ENCODE measurements at regions not wholly inside any gene's neighbourhood (a gene's known extent, or its start where the extent isn't known, plus 50 kb on each side); places are given as distances from the start of the nearest gene placed in this dataset.

DNA sequence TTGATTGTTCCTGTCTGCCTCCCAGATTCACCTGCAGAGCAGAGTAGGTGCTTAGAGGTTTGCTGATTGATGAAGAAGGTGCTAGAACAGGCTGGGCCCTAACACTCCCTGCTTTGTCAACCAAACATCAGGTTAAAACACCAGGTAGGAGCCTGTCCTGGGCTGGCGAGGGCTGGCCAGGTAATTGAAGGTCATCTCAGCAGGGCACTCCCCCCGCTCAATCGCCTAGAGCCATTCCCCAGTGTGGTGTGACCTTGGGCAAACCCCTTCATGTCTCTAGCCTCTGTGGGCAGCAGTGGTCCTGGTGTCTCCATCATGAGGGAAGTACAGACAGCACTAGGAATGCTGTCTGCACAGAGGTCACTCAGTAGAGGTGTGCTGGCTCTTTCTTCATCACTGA is 88.3 kb downstream of the KLF15 start:
- Mint-ChIP-seq H3K9me3 (no peaks in the 10 kb centered on the region), H3K4me1 (peaks cover 6% of the 10 kb centered on the region), H3K27ac (peak overlapping the region in 1 of 3 experiments; percentile 6), H3K4me3 (no peak overlapping the region), H3K27me3 (ENCODE audit: low read depth) (peaks cover 9% of the 10 kb centered on the region), H3K36me3 (ENCODE audit: low read depth) (no peaks in the 10 kb centered on the region)
- TF ChIP-seq, protein P1, sequence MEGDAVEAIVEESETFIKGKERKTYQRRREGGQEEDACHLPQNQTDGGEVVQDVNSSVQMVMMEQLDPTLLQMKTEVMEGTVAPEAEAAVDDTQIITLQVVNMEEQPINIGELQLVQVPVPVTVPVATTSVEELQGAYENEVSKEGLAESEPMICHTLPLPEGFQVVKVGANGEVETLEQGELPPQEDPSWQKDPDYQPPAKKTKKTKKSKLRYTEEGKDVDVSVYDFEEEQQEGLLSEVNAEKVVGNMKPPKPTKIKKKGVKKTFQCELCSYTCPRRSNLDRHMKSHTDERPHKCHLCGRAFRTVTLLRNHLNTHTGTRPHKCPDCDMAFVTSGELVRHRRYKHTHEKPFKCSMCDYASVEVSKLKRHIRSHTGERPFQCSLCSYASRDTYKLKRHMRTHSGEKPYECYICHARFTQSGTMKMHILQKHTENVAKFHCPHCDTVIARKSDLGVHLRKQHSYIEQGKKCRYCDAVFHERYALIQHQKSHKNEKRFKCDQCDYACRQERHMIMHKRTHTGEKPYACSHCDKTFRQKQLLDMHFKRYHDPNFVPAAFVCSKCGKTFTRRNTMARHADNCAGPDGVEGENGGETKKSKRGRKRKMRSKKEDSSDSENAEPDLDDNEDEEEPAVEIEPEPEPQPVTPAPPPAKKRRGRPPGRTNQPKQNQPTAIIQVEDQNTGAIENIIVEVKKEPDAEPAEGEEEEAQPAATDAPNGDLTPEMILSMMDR (IDR thresholded peaks at IDR 0.05; ENCODE audit: unreplicated experiment in 3 of 3), result no peak

DNA sequence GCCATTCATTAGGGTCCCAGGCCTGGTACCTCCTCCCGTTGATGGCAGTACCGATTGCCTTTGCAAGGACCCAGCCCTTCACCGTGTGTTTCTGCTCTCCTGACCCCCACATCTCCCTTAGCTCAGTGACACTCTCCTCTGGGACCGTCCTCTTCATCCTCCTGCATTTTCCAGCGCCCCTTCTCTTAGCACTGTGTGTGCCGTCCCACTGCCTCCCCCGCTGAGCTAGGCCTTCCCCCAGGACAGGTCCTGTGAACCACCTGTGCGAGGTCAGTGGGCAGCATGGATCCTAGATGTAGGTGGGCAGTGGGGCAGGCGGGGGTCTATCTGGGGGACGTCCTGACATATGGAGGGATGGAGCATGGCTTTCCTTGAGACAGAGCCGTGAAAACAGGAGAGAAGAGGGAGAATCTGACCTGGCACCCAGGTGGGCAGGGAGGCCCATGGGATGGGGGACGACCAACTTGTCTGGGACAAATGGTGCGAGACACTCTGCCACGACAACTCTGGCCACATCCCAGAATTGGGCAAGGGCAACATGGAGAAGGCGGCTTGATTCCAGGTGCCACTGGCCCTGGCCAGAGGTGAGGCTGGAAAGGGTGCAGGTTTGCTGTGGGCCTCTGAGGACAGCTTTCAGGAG is 87.7 kb upstream of the ALDH1L1 start:
- peaks cover 9% of the 10 kb centered on the region for H3K27me3 Mint-ChIP-seq (ENCODE audit: low read depth)
- H3K36me3 Mint-ChIP-seq (ENCODE audit: low read depth), result no peaks in the 10 kb centered on the region
- TF ChIP-seq, protein P1 (IDR thresholded peaks at IDR 0.05; ENCODE audit: unreplicated experiment in 3 of 3), result no peak
- H3K4me1 Mint-ChIP-seq, result peaks cover 6% of the 10 kb centered on the region
- H3K27ac Mint-ChIP-seq, result peak overlapping the region in 2 of 3 experiments; percentile 75 to 85
- peak overlapping the region; percentile 79 to 83 (median 83) for H3K4me3 Mint-ChIP-seq
- no peaks in the 10 kb centered on the region for H3K9me3 Mint-ChIP-seq

DNA sequence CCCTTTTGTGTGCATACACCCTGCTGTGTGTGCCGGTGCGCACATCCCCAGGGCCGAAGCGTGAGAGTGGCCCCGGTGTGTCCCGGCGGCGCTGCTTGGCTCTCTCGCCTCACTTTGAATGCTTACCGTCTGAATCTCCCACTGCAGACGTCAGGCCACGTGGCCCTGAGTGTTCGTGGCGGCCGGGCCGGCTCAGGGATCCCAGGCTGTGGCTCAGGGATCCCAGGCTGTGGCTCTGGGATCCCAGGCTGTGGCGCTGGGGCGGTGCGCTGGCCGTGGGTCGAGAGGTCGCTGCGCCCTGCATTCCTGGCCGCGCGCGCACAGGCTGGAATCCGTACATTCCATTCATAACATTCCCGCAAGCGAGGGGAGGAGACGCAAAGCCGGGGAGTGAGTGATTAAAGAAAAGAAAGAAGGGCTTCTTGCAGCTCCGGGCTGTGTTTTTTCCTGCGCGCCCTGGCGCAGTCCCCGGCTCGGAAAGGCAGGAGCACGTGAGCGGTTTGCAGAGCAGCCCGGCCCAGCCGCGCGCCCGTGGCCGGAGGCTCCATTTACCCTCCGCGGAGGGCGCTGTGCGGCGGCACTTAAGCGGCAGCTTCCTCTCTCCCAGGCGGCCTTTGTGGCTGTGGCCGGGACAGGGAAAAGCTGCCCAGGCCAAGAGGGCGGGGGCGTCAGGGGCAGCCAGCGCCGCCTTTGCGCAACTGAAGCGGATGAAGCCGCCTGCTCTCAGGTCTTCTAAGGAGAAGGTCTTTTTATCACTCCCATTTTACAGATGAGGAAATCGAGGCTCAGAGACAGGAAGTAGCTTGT is 87.0 kb upstream of the ALDH1L1 start:
- H3K4me1 Mint-ChIP-seq, result peaks cover 6% of the 10 kb centered on the region
- TF ChIP-seq, protein P1 (IDR thresholded peaks at IDR 0.05; ENCODE audit: unreplicated experiment in 3 of 3), result peak in 1 of 3 experiments; percentile 29
- H3K36me3 Mint-ChIP-seq (ENCODE audit: low read depth), result no peaks in the 10 kb centered on the region
- peak overlapping the region; percentile 36 to 85 (median 75) for H3K27ac Mint-ChIP-seq
- H3K4me3 Mint-ChIP-seq, result peak overlapping the region; percentile 79 to 83 (median 83)
- no peaks in the 10 kb centered on the region for H3K9me3 Mint-ChIP-seq
- H3K27me3 Mint-ChIP-seq (ENCODE audit: low read depth), result peaks cover 9% of the 10 kb centered on the region

DNA sequence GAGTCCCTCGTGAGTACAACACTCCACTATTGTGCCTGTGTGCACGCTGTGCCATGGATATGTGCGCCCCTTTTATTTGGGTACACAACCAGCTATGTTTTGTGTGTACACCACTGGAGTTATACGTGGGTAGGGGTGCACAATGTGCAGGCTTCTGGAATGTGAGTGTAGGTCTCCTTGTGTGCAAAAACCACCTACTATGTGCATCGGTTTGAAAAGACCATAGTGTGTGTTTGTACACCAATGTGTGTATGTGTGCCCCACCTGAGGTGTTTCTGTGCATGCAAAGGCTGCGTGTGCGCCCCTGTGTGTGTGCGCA is 86.4 kb upstream of the ALDH1L1 start:
- H3K4me3 Mint-ChIP-seq, result peak overlapping the region in 2 of 3 experiments; percentile 83
- TF ChIP-seq, protein P1 (IDR thresholded peaks at IDR 0.05; ENCODE audit: unreplicated experiment in 3 of 3), result no peak
- no peaks in the 10 kb centered on the region for H3K9me3 Mint-ChIP-seq
- H3K36me3 Mint-ChIP-seq (ENCODE audit: low read depth), result no peaks in the 10 kb centered on the region
- H3K4me1 Mint-ChIP-seq, result peaks cover 6% of the 10 kb centered on the region
- H3K27ac Mint-ChIP-seq, result peak overlapping the region in 1 of 3 experiments; percentile 85
- H3K27me3 Mint-ChIP-seq (ENCODE audit: low read depth), result peaks cover 9% of the 10 kb centered on the region

DNA sequence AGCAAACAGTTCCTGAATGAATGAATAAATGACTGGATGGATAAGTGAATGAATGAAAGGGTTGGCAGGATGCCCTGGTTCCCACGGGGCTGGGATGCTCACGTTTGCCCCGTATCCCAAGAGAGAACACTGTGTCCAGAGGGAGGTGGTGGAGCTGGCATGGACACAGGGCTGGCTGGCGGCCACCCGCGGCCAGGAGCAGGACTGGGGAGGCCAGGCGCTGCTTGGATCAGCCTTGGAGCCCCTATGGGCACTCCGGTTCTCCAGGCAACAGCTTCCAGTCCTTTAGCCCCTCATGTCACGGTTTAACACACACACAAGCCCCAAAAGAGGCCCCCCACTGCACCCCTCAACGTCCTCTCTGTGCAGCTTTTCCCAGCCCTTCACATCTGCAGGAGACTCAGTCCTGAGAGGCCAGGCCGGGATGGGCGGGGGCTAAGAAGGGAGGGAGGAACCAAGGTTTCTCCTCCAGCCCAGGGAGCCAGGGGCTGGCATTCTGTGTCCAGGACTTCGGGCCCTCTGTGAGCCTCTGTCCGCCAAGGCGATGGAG is 86.0 kb upstream of the ALDH1L1 start:
- H3K4me3 Mint-ChIP-seq, result peak overlapping the region in 2 of 3 experiments; percentile 64 to 68
- H3K36me3 Mint-ChIP-seq (ENCODE audit: low read depth), result no peaks in the 10 kb centered on the region
- no peaks in the 10 kb centered on the region for H3K9me3 Mint-ChIP-seq
- H3K27ac Mint-ChIP-seq, result peak overlapping the region in 2 of 3 experiments; percentile 73 to 77
- TF ChIP-seq, protein P1 (IDR thresholded peaks at IDR 0.05; ENCODE audit: unreplicated experiment in 3 of 3), result no peak
- peaks cover 9% of the 10 kb centered on the region for H3K27me3 Mint-ChIP-seq (ENCODE audit: low read depth)
- peaks cover 10% of the 10 kb centered on the region for H3K4me1 Mint-ChIP-seq
